Endometrium (tissue), 2 donors: ENCODE measurements at regions not wholly inside any gene's neighbourhood (a gene's known extent, or its start where the extent isn't known, plus 50 kb on each side); places are given as distances from the start of the nearest gene placed in this dataset.

Experiments used
- FAIRE-seq: peaks from 2 replicates; lab custom pipeline; 2012; peaks lifted over from hg19 to GRCh38; lab: Jason Lieb, UNC
- donor health status: control.
- donor health status: control.

- FAIRE-seq, result no peak
These were observed 76.1 kb upstream of the MANEA start for GRCh38 chr6:95501032-95501904.

DNA sequence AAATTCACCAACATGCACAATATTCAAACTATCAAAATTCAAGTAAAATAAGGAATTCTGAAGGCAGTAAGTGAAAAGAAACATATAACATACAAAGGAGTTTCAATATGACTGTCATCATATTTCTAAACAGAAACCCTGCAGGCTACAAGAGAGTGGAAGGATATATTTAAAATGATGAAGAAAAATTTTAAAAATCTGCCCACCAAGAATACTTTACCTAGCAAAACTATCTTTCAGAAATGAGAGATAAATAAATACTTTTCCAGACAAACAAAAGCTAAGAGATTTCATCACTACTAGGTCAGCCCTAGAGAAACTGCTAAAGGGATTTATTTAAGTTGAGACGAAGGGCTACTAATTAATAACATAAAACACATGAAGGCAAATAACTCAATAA lies 73.8 kb upstream of the MANEA start:
- FAIRE-seq, result no peak

GRCh38 chr6:95511404-95511803 lies 65.9 kb upstream of the MANEA start:
- no peak for FAIRE-seq

DNA sequence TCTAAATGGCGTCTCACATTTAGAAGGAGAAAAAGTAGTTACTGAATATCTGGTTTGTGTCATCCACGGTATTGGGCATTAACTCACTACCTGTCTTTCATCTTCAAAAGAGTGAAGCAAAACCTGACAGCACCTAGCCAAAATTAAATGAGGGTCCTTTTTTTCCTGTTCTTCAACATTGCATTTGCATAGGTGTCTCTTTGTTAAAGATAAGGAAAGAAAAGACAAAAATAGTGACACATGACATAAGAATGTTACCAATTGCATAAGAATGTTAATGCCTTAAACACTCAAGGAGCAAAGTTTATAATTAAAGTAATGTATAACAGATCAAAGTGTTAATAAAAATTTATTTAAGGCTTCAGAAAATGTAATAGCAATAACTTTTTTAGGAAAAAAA lies 61.4 kb upstream of the MANEA start:
- FAIRE-seq, result no peak

- FAIRE-seq, result no peak
These were observed 60.3 kb upstream of the MANEA start for GRCh38 chr6:95517004-95517403.

- no peak for FAIRE-seq
These were observed 59.8 kb upstream of the MANEA start for GRCh38 chr6:95517568-95517967.

DNA sequence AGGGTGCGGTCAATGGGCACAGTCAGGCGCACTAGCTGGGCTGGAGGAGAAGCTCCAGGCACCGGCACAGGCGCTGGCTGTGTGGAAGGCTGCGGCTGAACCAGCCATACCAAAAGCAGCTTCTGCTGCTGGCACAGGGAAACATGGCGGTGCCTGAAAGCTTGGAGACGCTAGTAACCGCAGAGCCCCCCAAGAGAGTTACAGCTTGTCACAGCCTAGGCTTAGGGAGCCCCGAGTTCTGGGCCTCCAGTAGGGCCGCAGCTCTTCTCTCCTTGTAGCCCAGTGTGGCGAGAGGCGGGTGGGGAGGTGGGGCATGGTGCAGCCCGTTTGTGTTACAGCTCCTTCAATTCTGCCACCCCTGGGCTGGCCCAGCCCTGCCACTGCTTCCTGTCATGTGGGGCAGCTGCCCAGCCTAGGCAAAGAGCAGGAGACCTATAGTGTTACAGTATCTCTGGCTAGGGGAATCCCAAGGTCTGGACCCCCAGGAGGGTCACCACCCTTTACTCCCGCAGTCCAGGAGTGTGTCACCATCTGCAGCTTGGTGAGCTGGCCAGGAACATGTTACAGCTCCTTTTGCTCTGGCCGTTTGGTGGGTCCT lies 58.6 kb upstream of the MANEA start:
- no peak for FAIRE-seq

DNA sequence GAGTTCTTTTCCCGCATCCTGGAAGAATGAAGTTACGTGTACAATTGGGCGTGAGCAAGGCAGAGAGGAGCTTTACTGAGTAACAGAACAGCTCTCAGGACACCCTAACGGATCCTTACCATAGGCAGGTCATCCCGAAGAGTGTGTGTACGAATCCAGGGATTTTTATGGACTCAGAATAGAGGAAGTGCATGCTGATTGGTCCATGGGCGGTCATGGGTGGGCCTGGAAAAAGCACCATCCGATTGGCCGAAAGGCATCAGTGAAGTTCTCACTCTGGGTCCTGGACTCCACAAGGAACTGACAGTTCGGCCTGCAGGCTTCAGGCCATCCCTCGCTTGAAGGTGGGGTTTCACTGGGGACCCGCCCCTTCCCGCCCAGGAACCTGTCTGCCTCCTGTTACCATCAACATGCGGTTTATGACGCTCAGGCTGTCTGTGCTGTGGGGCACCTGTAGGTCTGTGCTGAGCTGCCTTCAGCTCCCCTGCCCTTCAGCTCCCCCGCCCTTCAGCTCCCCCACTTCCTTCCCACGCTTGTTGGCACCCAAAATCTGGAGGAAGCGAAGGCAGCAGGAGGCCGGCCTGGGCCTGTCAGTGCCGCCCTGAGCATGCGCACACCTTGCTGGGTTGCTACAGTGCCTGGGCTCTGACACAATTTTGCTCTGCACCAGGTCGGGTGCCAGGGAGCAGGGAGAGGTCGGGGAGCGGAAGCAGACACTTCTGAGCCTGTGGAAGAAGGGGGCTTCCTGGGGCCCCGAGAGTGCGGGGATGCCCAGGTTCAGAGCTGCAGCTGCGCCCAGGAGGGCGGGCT lies 57.9 kb upstream of the MANEA start:
- no peak for FAIRE-seq

DNA sequence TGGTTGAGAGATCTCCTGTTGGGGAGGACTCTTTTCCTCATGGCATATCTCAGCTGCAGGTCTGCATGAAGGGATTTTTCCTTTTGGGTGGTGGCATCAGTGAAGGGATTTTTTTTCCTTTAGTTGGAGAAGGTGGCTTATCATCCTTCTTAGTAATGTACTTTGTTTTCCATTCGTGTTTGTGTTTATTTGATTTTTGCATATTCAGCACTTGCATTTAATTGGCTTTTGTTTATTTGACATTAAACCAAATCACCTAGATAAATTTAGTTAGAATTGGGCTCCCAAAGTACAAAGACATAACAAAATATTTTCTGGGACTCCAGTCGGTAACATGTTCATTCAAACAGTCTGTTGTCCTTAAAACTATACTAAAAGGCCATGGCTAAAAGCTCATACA lies 56.2 kb upstream of the MANEA start:
- no peak for FAIRE-seq
